Body of pancreas (tissue), 4 donors: ENCODE measurements at regions not wholly inside any gene's neighbourhood (a gene's known extent, or its start where the extent isn't known, plus 50 kb on each side); places are given as distances from the start of the nearest gene placed in this dataset.

Source experiments
- POLR2A ChIP-seq, 3 donors: fragments of 450-650 bp; IDR thresholded peaks; one replicate each; pipeline ENCODE4 v1.6.1; 2016; ENCODE audit warnings: antibody characterized with exemption in 3 of 3, mild to moderate bottlenecking in 2 of 3
- TF ChIP-seq, protein P1 (sequence below), 7 experiments: fragments of 450-650 bp in 4 of 7; fragments of 200-600 bp in 3 of 7; sonication (generic) in 3 of 7; IDR thresholded peaks; one replicate each; pipeline ENCODE4 v1.5.1; 2016 to 2019; ENCODE audit warnings: antibody characterized with exemption in 7 of 7

DNA sequence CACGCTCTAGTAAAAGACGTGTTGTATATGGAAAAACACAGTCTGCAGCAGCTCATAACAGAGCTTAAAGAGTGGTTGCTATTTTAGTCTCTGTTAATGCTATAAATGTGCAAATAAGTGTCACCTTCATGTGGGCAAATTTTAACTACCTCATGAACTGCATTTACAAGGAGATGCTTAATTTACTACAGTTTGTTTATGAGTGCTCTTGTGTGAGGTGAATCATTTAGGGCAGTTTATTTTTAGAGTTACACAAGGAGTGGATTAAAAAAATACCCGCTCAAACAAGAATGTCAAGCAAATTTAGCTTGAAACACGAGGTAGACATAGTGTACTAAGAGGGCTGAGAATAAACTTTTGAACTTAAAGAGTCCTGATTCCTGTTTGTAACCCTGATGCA is 579.0 kb downstream of the MFSD1 start:
- TF ChIP-seq, protein P1, sequence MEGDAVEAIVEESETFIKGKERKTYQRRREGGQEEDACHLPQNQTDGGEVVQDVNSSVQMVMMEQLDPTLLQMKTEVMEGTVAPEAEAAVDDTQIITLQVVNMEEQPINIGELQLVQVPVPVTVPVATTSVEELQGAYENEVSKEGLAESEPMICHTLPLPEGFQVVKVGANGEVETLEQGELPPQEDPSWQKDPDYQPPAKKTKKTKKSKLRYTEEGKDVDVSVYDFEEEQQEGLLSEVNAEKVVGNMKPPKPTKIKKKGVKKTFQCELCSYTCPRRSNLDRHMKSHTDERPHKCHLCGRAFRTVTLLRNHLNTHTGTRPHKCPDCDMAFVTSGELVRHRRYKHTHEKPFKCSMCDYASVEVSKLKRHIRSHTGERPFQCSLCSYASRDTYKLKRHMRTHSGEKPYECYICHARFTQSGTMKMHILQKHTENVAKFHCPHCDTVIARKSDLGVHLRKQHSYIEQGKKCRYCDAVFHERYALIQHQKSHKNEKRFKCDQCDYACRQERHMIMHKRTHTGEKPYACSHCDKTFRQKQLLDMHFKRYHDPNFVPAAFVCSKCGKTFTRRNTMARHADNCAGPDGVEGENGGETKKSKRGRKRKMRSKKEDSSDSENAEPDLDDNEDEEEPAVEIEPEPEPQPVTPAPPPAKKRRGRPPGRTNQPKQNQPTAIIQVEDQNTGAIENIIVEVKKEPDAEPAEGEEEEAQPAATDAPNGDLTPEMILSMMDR (IDR thresholded peaks at IDR 0.05) = no peak
- TF ChIP-seq POLR2A (IDR thresholded peaks at IDR 0.05) = no peak
